VCaP (cell line): ENCODE measurements at regions not wholly inside any gene's neighbourhood (a gene's known extent, or its start where the extent isn't known, plus 50 kb on each side); places are given as distances from the start of the nearest gene placed in this dataset.

Experiments
- H3K27ac ChIP-seq: fragments of 450-650 bp; 2 replicates; pipeline ENCODE4 v1.5.1; 2017
- TF ChIP-seq, protein P1 (sequence below): fragments of 450-650 bp; conservative IDR thresholded peaks from 2 replicates; pipeline ENCODE4 v1.5.1; 2017; ENCODE audit warnings: mild to moderate bottlenecking, moderate library complexity

DNA sequence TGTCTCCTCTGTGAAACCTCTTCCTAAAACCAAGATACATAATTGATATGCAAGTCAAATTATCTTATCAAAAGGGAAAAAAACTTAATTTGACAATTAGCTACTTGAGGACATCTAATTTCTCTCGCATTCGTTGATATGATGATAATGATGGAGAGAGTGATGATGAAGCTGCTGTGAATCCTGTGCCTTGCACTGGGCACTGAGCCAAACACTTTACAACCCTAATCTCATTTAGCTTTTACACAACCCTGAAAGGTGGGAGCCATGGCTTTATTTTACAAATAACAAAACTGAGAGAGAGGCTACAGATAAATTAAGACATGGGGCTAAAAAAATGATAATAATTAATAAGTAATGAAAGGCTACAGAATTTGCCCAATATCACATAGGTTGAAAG is 176.0 kb downstream of the NOC3L start:
- TF ChIP-seq, protein P1, sequence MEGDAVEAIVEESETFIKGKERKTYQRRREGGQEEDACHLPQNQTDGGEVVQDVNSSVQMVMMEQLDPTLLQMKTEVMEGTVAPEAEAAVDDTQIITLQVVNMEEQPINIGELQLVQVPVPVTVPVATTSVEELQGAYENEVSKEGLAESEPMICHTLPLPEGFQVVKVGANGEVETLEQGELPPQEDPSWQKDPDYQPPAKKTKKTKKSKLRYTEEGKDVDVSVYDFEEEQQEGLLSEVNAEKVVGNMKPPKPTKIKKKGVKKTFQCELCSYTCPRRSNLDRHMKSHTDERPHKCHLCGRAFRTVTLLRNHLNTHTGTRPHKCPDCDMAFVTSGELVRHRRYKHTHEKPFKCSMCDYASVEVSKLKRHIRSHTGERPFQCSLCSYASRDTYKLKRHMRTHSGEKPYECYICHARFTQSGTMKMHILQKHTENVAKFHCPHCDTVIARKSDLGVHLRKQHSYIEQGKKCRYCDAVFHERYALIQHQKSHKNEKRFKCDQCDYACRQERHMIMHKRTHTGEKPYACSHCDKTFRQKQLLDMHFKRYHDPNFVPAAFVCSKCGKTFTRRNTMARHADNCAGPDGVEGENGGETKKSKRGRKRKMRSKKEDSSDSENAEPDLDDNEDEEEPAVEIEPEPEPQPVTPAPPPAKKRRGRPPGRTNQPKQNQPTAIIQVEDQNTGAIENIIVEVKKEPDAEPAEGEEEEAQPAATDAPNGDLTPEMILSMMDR: no peak
- no peak overlapping the region for H3K27ac ChIP-seq

DNA sequence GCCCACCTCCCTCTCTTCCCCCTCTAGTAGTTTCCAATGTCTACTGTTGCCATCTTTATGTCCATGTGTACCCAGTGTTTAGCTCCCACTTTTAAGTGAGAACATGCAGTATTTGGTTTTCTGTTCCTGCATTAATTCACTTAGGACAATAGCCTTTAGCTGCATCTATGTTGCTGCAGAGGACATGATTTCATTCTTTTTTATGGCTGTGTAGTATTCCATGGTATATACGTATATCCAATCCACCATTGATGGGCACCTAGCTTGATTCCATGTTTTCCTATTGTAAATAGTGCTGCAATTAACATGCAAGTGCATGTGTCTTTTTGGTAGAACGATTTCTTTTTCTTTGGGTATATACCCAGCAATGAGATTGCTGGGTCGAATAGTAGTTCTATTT is 170.4 kb downstream of the NOC3L start:
- TF ChIP-seq, protein P1: no peak
- no peak overlapping the region for H3K27ac ChIP-seq

DNA sequence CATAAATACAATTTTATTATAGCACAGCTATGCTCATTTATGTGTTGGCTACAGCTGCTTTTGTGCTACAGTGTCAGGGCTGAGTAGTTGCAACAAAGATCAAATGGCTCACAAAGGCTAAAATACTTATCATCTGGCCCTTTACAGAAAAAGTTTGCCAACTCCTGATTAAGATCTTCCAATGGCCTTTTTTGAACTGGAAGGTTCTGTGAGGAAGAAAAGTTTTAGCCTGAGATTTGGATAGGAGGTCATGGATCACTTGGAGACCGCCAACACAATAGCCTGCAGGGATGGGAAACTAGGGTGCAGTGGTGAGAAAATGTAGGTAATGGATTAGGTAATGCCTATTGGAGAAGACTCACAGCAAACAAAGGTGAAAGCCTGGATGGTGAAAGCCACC is 169.8 kb downstream of the NOC3L start:
- no peak overlapping the region for H3K27ac ChIP-seq
- TF ChIP-seq, protein P1: no peak

- TF ChIP-seq, protein P1: no peak
- H3K27ac ChIP-seq: no peak overlapping the region
Measured at GRCh38 chr10:94193466-94193924, 169.2 kb downstream of the NOC3L start.

GRCh38 chr10:94194256-94194655 is 168.5 kb downstream of the NOC3L start:
- H3K27ac ChIP-seq: no peak overlapping the region
- TF ChIP-seq, protein P1: no peak

DNA sequence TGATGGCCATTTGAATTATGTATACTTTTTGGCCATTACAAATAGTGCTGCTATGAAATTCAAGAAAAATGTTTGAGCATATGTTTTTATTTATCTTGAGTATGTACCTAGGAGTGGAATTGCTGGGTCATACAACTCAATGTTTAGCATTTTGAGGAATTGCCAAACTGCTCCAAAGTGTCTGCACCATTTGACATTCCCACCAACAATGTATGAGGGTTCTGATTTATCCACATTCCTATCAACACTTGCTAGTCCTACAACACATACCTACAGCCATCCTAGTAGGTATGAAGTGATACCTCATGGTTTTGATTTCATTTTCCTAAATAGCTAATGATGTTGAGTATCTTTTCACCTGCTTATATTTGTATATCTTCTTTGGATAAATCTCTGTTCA is 165.5 kb downstream of the NOC3L start:
- TF ChIP-seq, protein P1: no peak
- H3K27ac ChIP-seq: no peak overlapping the region

DNA sequence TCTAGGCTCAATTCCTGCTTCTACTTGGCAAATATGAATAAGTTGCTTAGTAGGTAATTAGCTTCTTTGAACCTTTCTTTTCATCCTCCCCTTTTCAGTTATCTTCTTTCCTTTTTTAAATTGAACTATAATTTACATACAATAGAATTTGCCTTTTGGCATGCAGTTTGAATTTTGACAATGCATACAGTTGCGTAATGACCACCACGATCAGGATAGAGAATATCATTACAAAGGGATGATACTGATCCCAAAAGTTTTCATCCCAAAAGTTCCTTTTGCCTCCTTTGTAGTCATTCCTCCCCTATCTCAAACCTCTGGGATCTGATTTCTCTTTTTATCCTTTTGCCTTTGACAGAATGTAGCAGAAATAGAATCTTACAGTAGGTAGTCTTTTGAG is 164.4 kb downstream of the NOC3L start:
- no peak overlapping the region for H3K27ac ChIP-seq
- TF ChIP-seq, protein P1: no peak

- H3K27ac ChIP-seq: no peak overlapping the region
- TF ChIP-seq, protein P1: no peak
Measured at GRCh38 chr10:94199565-94199964, 163.2 kb downstream of the NOC3L start.
